H9 (cell line): ENCODE measurements at regions not wholly inside any gene's neighbourhood (a gene's known extent, or its start where the extent isn't known, plus 50 kb on each side); places are given as distances from the start of the nearest gene placed in this dataset.

Experiments
- DNase-seq: peaks from one replicate; pipeline ENCODE4 v3.0.0-alpha.2; 2017
- H2AFZ ChIP-seq: one replicate; pipeline ENCODE4 v1.6.1; 2013; ENCODE audit warnings: mild to moderate bottlenecking, low read length, control low read depth, moderate library complexity
- H2AK5ac ChIP-seq: 2 replicates; pipeline ENCODE4 v1.6.1; 2013; ENCODE audit warnings: low read length, control low read depth, mixed read lengths; ENCODE audit not compliant: insufficient read length
- H2BK120ac ChIP-seq: one replicate; pipeline ENCODE4 v1.6.1; 2013; ENCODE audit warnings: low read depth, mild to moderate bottlenecking, low read length, control low read depth, inconsistent platforms; ENCODE audit not compliant: poor library complexity, severe bottlenecking
- H2BK12ac ChIP-seq: 2 replicates; pipeline ENCODE4 v1.6.1; 2013; ENCODE audit warnings: low read length, control low read depth, mixed read lengths, low read depth; ENCODE audit not compliant: insufficient read length
- H2BK15ac ChIP-seq: 2 replicates; pipeline ENCODE4 v1.6.1; 2013; ENCODE audit warnings: low read depth, low read length, control low read depth
- H2BK20ac ChIP-seq: one replicate; pipeline ENCODE4 v1.6.1; 2013; ENCODE audit warnings: low read depth, mild to moderate bottlenecking, low read length, control low read depth, inconsistent platforms; ENCODE audit not compliant: poor library complexity, severe bottlenecking
- H2BK5ac ChIP-seq: 2 replicates; pipeline ENCODE4 v1.6.1; 2013; ENCODE audit warnings: low read length, control low read depth, mixed read lengths; ENCODE audit not compliant: insufficient read length
- H3K14ac ChIP-seq: 2 replicates; pipeline ENCODE4 v1.6.1; 2013; ENCODE audit warnings: low read length, control low read depth; ENCODE audit not compliant: insufficient read depth
- H3K18ac ChIP-seq: 2 replicates; pipeline ENCODE4 v1.6.1; 2013; ENCODE audit warnings: low read depth, mild to moderate bottlenecking, mixed read lengths, low read length, control low read depth; ENCODE audit not compliant: insufficient read length
- H3K23ac ChIP-seq: 2 replicates; pipeline ENCODE4 v1.6.1; 2013; ENCODE audit warnings: low read length, control low read depth, mixed read lengths, low read depth; ENCODE audit not compliant: insufficient read length
- H3K23me2 ChIP-seq: 2 replicates; pipeline ENCODE4 v1.6.1; 2013; ENCODE audit warnings: low read depth, mild to moderate bottlenecking, mixed read lengths, low read length, control low read depth; ENCODE audit not compliant: insufficient read length, poor library complexity, severe bottlenecking
- H3K27ac ChIP-seq: 2 replicates; pipeline ENCODE4 v1.5.1; 2013; ENCODE audit warnings: low read length, control low read depth, mixed read lengths, low read depth; ENCODE audit not compliant: insufficient read length
- H3K27me3 ChIP-seq: 2 replicates; pipeline ENCODE4 v1.6.1; 2013; ENCODE audit warnings: low read length, control low read depth, inconsistent platforms; ENCODE audit not compliant: insufficient read depth
- H3K4ac ChIP-seq: 2 replicates; pipeline ENCODE4 v1.6.1; 2013; ENCODE audit warnings: low read depth, mild to moderate bottlenecking, control low read depth, inconsistent platforms, low read length, moderate library complexity
- H3K4me1 ChIP-seq: 2 replicates; pipeline ENCODE4 v1.6.1; 2013; ENCODE audit warnings: low read length, control low read depth, inconsistent platforms; ENCODE audit not compliant: insufficient read depth
- H3K4me2 ChIP-seq: 2 replicates; pipeline ENCODE4 v1.6.1; 2013; ENCODE audit warnings: low read length, control low read depth, mixed read lengths; ENCODE audit not compliant: insufficient read length, insufficient read depth
- H3K56ac ChIP-seq: 2 replicates; pipeline ENCODE4 v1.6.1; 2013; ENCODE audit warnings: low read depth, mild to moderate bottlenecking, mixed read lengths, low read length, control low read depth; ENCODE audit not compliant: insufficient read length
- H3K79me1 ChIP-seq: 2 replicates; pipeline ENCODE4 v1.6.1; 2013; ENCODE audit warnings: low read depth, mild to moderate bottlenecking, moderate library complexity, low read length, control low read depth, inconsistent platforms; ENCODE audit not compliant: insufficient read depth, poor library complexity, severe bottlenecking
- H3K79me2 ChIP-seq: 2 replicates; pipeline ENCODE4 v1.6.1; 2013; ENCODE audit warnings: low read length, control low read depth, inconsistent platforms; ENCODE audit not compliant: insufficient read depth
- H3K9ac ChIP-seq: 2 replicates; pipeline ENCODE4 v1.6.1; 2013; ENCODE audit warnings: low read length, control low read depth, mixed read lengths; ENCODE audit not compliant: insufficient read length; ENCODE audit errors: extremely low read depth
- H3K9me3 ChIP-seq: one replicate; pipeline ENCODE4 v1.6.1; 2013; ENCODE audit warnings: low read depth, low read length, inconsistent platforms; ENCODE audit not compliant: control insufficient read depth
- H3T11ph ChIP-seq: one replicate; pipeline ENCODE4 v1.6.1; 2013; ENCODE audit warnings: mild to moderate bottlenecking, low read length, control low read depth, inconsistent platforms
- H4K20me1 ChIP-seq: one replicate; pipeline ENCODE4 v1.6.1; 2013; ENCODE audit not compliant: control insufficient read depth, insufficient read length, insufficient read depth
- H4K5ac ChIP-seq: 2 replicates; pipeline ENCODE4 v1.6.1; 2013; ENCODE audit warnings: low read depth, mild to moderate bottlenecking, mixed read lengths, low read length, control low read depth; ENCODE audit not compliant: insufficient read length
- H4K8ac ChIP-seq: replicated peaks from 2 replicates; pipeline ENCODE4 v1.6.1; 2013; ENCODE audit warnings: low read length, control low read depth, mixed read lengths, low read depth; ENCODE audit not compliant: insufficient read length
- H4K91ac ChIP-seq: 2 replicates; pipeline ENCODE4 v1.6.1; 2013; ENCODE audit warnings: low read depth, mild to moderate bottlenecking, moderate library complexity, mixed read lengths, low read length, control low read depth; ENCODE audit not compliant: insufficient read length
- H3K27ac Mint-ChIP-seq, 3 experiments: 2 replicates in 2 of 3; 3 replicates in 1 of 3; pipeline ENCODE4 v1.8.0; 2020 to 2021; ENCODE audit warnings: mixed read lengths in 3 of 3, mild to moderate bottlenecking in 1 of 3, moderate library complexity in 1 of 3
- H3K27me3 Mint-ChIP-seq: 2 replicates; pipeline ENCODE4 v1.8.0; 2021; ENCODE audit warnings: low read depth, mild to moderate bottlenecking, moderate library complexity, mixed read lengths
- H3K36me3 Mint-ChIP-seq, 3 experiments: 2 replicates in 2 of 3; 3 replicates in 1 of 3; pipeline ENCODE4 v1.8.0; 2020 to 2021; ENCODE audit warnings: low read depth in 3 of 3, mixed read lengths in 3 of 3; ENCODE audit not compliant: insufficient read depth in 1 of 3
- H3K4me1 Mint-ChIP-seq, 2 experiments: 2 replicates each; pipeline ENCODE4 v1.8.0; 2020; ENCODE audit warnings: mixed read lengths in 2 of 2
- H3K4me3 Mint-ChIP-seq, 2 experiments: 2 replicates in 1 of 2; 3 replicates in 1 of 2; pipeline ENCODE4 v1.8.0; 2020 to 2021; ENCODE audit warnings: mild to moderate bottlenecking in 2 of 2, mixed read lengths in 2 of 2, moderate library complexity in 1 of 2
- H3K9me3 Mint-ChIP-seq, 2 experiments: 2 replicates in 1 of 2; 3 replicates in 1 of 2; pipeline ENCODE4 v1.8.0; 2020; ENCODE audit warnings: mild to moderate bottlenecking in 2 of 2, mixed read lengths in 2 of 2, moderate library complexity in 1 of 2
- WGBS: extraction: QIAGEN DNeasy Blood & Tissue Kit; methylation state at CpG from one replicate; pipeline ENCODE4 v1.1.7; 2013; ENCODE audit warnings: missing lambda C conversion rate, low lambda C conversion rate, mixed read lengths; ENCODE audit not compliant: insufficient read length; ENCODE audit errors: extremely low coverage; 5-methylcytosine and 5-hydroxymethylcytosine counted together
- TF ChIP-seq, protein P1 (sequence below): fragments of 200-600 bp; sonication (generic); conservative IDR thresholded peaks from 3 replicates; pipeline ENCODE4 v1.8.0; 2021; ENCODE audit warnings: antibody characterized with exemption, mild to moderate bottlenecking

DNA sequence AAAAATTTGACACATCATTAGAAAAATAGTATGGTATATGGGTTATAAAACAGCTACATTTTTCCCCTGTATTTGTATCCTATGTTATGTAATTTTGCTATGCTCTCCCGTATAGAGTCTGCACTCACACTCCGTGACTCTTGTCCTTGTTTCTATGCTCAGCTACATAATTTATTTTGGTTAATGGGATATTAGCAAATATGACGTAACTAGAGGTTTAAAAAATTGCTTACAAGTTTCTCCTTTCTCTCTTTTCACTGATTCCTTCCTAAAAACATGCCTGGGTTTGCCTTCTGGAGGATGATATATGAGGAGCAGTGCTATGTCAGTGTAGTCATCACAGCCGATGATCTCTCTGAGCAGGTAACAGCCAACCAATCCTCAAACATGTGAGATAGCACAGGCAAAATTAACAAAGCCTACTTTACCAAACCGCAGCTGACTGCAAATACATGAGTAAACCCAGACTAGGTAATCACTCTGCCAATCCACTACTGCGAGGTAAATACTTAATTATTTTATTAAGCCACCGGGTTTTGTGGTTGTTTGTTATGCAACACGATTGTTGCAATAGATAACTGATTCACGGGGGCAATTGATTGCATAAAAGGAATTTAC, 126.9 kb downstream of the KIF2B start:
- Histone ChIP-seq H3K18ac (no peak overlapping the region), H4K8ac (no peak overlapping the region), H4K91ac (no peak overlapping the region), H3K79me1 (no peaks in the 10 kb centered on the region), H3K14ac (no peak overlapping the region), H3K23me2 (no peaks in the 10 kb centered on the region), H3K56ac (no peak overlapping the region), H3K23ac (no peak overlapping the region), H3K4me2 (no peak overlapping the region), H3K4ac (no peak overlapping the region), H3K4me1 (no peaks in the 10 kb centered on the region), H3K9me3 (no peaks in the 10 kb centered on the region), H2AFZ (no peak overlapping the region), H3T11ph (no peak overlapping the region), H3K27me3 (no peaks in the 10 kb centered on the region), H2BK20ac (no peak overlapping the region), H4K5ac (no peak overlapping the region), H2BK5ac (no peak overlapping the region), H4K20me1 (no peaks in the 10 kb centered on the region), H2BK12ac (no peak overlapping the region), H3K79me2 (no peaks in the 10 kb centered on the region), H2BK15ac (no peak overlapping the region), H2BK120ac (no peak overlapping the region), H2AK5ac (no peak overlapping the region), H3K9ac (no peak overlapping the region), H3K27ac (no peak overlapping the region)
- Mint-ChIP-seq H3K36me3 (peaks cover 1 to 9% (median 5%) of the 10 kb centered on the region in 3 experiments; a peak in 5 of 7 replicates), H3K27me3 (no peaks in the 10 kb centered on the region), H3K4me3 (no peak overlapping the region), H3K9me3 (peaks cover 3 to 18% of the 10 kb centered on the region in 2 experiments; a peak in 4 of 5 replicates), H3K27ac (peak overlapping the region in 2 of 3 experiments; percentile 84 to 93; a peak in 4 of 7 replicates), H3K4me1 (peaks cover 4 to 8% of the 10 kb centered on the region in 2 experiments)
- WGBS: no CpG with 5 or more reads among the region's 9 CpGs
- DNase-seq: no peak
- TF ChIP-seq, protein P1, sequence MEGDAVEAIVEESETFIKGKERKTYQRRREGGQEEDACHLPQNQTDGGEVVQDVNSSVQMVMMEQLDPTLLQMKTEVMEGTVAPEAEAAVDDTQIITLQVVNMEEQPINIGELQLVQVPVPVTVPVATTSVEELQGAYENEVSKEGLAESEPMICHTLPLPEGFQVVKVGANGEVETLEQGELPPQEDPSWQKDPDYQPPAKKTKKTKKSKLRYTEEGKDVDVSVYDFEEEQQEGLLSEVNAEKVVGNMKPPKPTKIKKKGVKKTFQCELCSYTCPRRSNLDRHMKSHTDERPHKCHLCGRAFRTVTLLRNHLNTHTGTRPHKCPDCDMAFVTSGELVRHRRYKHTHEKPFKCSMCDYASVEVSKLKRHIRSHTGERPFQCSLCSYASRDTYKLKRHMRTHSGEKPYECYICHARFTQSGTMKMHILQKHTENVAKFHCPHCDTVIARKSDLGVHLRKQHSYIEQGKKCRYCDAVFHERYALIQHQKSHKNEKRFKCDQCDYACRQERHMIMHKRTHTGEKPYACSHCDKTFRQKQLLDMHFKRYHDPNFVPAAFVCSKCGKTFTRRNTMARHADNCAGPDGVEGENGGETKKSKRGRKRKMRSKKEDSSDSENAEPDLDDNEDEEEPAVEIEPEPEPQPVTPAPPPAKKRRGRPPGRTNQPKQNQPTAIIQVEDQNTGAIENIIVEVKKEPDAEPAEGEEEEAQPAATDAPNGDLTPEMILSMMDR: no peak
